ENCODE measurements at regions not wholly inside any gene's neighbourhood (a gene's known extent, or its start where the extent isn't known, plus 50 kb on each side); places are given as distances from the start of the nearest gene placed in this dataset.
A peak's percentile ranks its signal among the peaks of the same experiment; 100 is the strongest.

DNA sequence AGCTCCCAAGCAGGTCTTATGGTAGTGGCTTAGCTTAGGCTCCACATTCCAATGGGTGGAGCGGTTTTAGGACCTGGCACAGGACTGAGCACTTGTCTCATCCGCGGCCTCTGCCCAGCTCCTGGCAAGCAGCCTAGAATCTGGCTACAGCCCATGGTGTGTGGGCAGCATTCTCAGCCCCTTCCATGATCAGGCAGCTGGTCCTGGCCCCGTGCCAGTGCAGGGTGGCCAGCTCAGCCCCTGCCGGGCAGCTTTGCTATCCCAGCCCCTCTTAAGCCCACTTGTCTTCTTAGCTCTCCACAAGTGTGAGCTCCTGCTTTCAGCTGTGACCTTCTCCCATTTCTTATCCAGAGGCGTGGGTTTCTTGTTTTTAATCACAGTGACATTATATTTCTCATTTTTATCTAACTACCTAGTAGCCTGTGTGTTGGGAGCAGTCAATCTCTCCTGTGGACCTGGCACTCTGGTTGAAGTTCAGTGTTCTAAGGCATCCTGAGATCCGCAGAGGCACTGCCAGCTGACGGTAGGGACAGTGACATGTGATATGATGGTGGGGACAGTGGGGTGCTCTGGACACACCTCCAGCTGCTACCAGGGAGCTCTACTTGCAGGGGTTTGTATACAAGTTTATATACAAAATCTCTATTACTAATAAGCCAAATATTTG, 84.5 kb upstream of the PRNP start:
- DNase-seq (ENCODE audit: low read depth): peak; percentile 99

DNA sequence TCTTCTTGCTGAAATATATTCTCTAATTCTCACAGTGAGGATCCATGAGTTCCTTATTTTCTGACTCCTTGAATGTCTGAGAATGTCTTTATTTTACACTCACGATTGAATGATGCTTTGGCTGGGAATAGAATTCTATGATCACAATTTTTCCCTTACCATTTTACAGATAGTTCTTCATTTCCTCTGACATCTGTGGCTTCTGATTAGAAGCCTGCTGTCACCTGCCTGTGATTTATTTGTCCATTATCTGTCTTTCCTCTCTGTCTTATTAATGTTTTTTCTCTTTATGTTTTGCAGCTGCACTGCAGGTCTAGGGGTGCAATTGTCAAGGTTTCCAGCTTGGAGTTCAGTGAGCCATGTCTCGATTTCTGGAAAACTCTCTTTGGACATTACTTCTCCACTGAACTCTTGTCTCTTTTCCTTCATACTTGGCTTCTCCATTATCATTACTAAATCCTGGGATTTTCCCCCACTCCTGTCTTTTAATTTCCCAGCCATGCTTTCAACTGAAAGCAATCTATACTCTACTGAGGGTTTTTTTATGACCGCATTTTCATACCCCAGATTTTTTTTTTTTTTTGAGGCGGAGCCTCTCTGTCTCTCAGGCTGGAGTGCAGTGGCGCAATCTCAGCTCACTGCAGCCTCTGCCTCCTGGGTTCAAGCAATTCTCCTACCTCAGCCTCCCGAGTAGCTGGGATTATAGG, 85.8 kb upstream of the PRNP start:
- DNase-seq (ENCODE audit: low read depth): no peak

DNA sequence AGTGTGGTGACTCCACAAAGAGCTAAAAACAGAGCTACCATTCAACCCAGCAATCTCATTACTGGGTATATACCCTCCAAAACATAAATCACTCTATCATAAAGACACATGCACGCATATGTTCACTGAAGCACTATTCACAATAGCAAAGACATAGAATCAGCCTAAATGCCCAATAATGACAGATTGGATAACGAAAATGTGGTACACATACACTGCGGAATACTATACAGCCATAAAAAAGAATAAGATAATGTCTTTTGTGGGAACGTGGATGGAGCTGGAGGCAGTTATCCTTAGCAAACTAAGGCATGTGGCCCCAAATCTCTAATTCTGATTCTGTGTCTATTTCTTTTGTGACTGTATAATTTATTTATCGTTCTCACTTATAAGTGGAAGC, 89.0 kb upstream of the PRNP start:
- DNase-seq (ENCODE audit: low read depth): no peak

DNA sequence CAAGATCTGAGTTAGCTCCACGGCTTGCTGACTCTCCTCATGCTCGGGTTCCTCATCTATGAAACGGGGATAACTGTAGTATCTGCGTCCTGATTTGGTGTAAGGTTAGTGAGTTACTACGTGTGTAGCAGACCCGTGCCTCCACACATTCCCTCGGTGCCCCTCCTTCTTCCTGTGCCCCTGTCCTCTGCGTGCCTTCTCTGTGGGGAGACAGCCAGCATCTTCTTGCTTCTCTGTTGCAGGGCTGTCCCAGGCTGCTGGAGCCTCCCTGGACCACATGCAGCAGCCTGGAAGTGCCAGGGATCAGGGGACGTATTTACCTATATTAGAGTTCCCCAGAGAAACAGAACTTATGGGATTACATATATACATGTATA, 93.1 kb upstream of the PRNP start:
- DNase-seq (ENCODE audit: low read depth): no peak

DNA sequence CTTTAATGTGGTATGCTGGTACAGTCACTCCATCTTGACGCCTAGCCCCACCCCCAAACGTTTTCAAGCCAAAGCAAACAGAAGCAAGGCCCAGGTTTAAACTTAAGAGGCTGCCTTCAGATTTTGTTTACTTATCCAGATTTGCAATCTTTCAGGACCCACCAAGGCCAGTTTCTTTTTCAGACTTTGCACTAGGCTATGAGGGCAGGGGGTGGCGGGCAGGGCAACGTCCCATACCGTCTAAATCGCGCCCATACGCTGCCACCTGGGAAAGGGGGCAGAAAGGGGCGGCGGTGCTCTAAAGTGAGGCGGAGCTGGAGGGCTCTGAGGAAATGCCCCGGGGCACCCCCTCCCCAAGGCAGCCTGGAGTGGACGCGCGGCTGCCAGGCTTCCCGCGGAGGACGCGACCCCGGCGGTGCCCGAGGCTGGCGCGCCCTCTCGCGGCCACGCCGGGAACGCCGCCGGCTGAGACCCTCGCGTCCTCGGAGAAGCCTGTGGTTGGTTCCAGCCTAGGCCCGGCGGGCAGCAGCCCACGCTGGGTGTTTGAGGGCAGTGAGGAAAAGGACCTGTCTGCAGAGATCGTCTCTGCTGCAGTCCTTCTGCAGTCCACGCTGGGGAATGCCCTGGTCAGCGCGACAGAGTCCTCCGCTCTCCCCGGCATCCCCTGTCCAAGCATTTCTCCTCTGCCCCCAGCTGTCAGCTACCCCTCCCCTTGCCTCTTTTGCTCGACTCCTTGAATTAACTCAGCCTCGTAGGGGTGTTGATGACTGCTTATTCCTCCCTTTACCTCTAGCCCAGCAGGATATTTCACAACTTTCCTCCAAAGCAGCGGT, 93.7 kb upstream of the PRNP start:
- DNase-seq (ENCODE audit: low read depth): peak; percentile 43

DNA sequence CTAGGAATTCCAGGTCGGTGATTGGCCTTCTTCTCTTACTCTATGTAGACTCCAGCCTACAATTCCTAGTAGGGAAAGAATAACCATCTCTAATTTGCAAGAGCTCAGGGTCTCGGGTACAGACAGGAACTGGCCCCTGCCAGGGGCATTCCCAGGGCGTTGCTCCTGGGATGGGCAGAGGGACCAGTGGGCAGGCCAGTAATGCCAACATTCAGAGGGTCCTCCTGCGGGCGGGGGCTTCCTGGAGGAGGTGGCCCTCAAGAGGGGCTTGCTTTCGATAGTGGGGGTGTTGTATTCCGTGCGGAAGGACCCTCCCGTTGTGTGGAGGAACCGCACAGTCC, 94.3 kb upstream of the PRNP start:
- DNase-seq (ENCODE audit: low read depth): no peak

DNA sequence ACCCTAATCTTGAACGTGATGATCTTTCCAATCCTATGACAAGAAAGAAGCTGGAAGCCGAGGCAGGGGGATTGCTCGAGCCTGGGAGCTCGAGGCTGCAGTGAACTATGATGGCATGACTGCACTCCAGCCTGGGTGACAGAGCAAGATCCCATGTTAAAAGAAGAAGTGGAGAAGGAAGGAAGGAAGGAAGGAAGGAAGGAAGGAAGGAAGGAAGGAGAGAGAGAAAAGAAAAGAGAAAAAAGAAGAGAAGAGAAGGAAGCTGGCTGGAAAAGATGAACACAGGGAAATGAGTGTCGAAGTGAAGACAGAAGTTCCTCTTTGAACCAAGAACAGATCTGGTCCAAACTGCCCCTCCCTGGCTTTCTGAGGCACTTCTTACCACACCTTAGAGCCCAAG, 100.5 kb upstream of the PRNP start:
- no peak for DNase-seq (ENCODE audit: low read depth)

DNA sequence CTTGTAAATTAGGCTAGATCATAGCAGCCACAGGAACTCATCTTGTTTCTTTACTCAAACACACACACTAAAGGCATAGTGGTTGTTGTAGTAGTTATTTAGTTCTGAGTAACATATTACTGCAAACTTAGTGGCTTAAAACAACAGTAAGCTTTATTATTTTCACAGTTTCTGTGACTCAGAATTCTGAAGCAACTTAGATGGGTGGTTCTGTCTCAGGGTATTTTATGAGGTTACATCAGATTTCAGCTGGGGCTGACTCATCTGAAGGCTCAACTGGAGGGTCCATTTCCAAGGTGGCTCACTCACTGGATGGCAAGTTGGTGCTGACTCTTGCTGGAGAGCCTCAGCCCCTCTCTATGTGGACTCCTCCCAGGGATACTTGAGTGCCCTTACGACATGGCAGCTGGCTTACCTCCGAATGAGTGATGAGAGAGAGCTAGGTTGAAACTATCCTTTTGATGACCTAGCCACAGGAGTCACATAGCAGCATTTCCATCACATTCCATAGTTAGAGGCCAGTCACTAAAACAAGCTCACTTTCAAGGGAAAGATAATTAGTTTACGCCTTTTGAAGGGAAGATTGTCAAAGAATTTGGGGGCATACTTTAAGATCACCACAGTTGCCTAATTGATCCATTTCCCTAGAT, 101.0 kb upstream of the PRNP start:
- no peak for DNase-seq (ENCODE audit: low read depth)

DNA sequence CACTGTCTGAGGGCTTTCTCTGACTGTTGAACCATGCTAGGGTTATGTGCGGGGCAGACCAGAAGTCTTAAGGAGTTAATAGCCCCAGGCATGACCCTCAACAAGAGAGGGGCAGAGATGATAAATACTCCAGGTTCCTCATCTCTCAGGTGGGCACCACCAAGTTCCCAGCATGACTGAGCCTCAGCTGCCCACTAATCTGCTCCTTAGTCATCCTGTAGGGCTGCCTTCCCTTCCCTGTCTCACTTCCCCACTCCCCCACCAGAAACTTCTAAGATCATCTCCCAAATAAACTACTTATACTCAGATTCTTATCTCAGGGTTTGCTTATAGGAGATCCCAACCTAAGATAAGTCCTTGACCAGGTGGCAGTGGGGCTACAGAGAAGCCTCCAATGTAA, 101.7 kb upstream of the PRNP start:
- DNase-seq (ENCODE audit: low read depth): no peak

DNA sequence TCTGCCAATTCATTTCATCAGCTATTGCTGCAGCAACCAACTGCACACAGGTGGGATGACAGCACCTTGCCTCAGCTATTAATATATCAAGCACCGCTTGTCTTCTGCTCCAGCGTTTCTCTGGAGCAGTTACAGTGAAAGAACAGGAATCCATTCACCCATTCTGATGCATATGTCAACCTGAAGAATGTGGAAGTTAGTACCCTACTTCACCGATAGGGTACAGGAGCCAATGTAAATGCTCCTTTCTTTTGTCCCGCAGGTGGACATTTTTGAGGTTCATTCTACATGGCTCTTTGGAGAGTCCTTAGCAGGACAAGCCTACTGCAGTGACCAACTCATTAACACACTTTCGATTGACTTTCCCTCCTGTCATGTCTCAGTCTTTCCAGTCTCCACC, 104.4 kb upstream of the PRNP start:
- no peak for DNase-seq (ENCODE audit: low read depth)

DNA sequence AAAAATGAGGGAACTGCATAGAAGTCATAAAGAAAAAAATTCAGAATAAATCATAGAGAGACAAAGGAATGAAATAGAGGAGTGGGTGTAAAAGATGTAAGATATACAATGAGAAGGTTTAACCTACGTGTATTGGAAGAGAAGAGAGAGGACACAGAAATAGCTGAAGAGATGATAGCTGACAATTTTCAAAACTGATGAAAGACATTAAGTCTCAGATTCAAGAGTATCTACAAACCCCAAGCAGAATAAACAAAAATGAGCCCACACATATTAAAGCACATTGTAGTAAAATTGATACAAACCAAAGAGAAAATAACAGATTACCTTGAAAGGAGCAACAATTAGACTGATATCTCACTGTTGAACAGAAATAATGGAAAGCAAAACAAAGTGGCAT, 107.9 kb upstream of the PRNP start:
- no peak for DNase-seq (ENCODE audit: low read depth)

DNA sequence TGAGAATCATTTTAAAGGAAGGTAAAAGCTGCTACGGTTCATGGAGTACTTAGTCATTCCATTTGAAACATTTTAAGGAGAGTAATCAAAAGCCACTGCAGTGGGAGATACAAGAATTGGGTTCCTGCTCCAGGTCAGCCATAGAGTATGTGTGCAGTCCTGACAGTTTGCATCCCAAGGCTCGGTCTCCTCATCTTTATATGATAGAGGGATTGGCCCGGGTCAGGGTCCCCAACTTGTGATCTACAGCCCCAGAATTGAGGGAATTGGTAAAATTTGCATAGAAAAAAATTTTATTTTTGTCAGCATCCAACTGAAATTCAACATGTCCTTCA, 111.9 kb upstream of the PRNP start:
- DNase-seq (ENCODE audit: low read depth): no peak

DNA sequence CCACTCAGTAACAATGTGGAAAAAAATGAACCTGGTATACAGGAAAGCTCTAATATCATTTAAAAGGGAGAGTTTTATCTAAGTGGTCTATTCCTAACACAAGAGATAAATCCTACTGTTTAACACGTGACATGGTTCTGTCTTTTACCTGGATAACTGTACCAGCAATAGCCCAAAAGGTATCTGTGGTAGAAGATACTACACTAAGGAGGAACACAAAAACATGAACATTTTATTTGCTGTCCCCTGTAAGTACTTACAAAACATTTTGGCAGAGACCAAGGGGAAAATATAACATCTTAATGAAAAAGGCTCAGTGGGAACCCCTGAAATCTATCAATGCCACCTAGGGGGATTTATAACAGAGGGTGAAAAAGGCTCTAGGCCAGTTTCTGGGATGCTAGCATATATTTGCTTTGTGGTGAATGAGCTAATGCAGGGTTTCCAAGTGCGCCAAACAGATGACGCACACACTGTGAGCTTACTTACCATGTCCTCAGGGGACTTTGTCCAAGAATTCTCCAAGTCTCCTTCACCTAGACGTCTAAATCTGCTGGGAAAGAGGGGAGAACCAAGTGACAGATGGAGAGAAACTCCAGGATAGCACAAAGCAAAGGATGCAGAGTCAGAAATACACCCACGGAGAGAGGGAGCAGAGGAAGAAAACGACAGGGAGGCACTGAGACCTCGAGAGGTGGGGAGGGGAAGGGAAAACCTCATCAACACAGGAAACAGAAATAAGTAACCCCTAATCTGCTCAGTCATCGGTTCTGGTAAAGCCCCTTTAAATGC, 112.5 kb upstream of the PRNP start:
- DNase-seq (ENCODE audit: low read depth): peak; percentile 45

DNA sequence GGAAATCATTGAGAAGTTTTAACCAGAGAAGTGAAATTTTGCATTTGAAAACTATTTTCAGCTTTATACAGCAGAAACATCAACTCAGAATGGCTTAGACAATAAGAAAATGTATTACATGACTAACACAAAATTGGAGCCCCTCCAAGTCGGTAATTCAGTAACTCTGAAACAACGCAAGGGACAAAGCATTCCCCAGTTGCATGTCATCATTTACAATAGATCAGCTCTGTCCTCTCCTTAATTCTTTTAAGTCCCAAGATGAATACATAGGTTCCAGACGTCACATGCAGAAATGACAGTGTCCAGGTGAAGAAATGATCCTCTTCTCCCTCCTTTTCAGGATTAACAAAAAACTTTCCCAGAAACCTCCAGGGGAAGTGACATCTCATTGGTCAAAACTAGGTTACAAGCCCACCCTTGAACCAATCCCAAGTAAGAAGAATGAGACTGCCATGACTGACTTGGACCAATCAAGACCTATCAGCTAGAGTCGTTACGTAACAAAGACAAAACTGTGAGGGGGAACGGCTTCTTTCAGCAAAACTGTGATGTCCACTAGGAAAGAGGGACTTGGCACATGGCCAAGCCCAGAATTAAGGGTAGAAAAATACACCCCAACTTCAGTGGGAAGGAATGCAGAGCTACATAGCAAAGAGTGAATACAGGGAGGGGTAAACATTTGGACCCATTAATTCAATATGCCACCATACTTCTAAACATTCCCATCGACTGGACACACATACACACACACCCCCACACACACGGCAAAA, 114.3 kb upstream of the PRNP start:
- no peak for DNase-seq (ENCODE audit: low read depth)

DNA sequence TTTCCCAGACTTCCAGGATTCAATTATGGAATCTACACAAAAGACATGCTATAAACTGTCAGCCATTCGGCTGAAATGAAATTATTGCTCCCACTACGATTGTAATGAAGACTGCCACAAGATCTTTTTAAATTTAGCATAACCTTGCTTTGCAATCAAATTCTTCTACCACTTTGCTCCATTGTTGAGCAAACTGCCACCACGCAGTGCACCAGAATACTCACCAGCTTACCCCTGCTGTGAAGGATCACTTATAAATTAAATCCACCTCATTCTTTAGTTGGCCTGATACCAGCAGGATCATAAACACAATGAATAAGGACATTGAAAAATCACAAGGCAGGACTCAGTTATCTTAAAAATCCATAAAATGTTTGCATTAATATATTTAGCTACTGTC, 116.4 kb upstream of the PRNP start:
- DNase-seq (ENCODE audit: low read depth): no peak

DNA sequence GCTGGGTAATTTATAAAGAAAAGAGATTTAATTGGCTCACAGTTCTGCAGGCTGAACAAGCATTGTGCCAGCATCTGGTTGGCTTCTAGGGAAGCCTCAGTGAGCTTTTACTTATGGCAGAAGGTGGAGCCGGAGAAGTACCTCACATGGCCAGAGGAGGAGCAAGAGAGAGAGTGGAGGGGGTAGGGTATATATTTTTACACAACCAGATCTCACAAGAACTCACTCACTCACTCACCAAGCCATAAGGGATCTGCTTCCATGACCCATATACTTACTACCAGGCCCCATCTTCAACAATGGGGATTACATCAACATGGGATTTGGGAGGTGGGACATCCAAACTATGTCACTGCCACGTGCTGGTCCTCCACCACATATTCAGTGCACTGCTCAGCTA, 117.2 kb upstream of the PRNP start:
- no peak for DNase-seq (ENCODE audit: low read depth)

DNA sequence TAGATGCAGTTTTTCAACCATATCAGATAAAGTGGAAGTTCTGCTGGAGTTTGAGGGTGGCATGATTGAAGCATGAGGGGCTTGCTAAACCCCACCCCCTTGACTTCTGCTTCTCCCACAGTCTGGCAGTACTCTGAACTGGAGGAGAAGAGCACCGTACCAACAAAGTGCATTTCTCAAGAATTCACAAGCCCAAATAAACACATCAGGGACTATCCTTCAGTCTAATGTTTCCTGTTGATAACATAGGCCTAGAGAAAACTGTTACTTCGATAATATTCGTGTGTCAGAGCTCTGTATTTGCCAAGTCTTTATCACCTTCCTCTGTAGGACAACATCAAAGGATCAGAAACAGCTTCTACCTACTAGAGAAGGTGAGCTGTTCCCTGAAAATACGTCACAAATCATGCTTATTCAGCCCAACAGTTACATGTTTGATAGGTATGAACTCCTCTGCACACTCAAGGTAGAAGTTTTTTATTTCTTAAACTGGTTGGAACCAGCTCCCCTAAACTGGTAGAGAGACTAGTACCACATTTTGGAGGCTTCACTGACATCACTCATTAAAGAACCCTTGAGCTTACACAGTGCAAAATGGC, 117.8 kb upstream of the PRNP start:
- DNase-seq (ENCODE audit: low read depth): no peak

DNA sequence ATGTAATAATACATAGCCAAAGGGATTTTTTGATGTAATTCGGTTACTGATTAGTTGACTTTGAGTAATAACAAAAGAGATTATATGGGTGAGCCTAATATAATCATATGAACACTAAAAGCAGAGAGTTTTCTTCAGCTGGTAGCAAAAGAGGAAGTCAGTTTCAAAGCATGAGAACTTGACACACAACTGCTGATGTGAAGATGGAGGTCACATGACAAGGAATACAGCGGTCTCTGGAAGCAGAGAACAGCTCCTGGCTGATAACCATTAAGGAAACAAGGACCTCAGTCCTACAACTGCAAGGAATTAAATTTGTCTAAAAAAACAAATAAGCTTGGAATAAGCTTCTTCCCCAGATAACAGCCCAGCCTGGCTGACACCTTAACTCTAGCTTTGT, 119.1 kb upstream of the PRNP start:
- DNase-seq (ENCODE audit: low read depth): no peak

DNA sequence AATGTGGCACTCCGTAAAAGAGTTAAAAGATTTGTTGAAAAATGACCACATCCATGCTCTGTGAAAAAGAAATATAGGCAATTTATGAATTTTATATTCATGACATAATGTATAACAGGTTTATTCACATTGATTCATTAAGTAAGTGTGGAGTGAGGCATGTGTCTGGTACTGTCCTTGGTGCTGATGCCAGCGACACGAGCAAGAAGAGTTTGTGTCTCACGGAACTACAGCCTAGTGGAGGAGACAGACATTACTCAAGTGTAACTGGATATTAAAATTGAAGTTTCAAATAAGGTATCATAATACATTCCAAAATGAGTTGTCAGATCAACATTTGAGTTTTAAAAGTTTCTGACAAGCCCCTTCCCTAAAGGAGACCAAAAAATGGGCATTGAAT, 122.7 kb upstream of the PRNP start:
- DNase-seq (ENCODE audit: low read depth): peak; percentile 81

DNA sequence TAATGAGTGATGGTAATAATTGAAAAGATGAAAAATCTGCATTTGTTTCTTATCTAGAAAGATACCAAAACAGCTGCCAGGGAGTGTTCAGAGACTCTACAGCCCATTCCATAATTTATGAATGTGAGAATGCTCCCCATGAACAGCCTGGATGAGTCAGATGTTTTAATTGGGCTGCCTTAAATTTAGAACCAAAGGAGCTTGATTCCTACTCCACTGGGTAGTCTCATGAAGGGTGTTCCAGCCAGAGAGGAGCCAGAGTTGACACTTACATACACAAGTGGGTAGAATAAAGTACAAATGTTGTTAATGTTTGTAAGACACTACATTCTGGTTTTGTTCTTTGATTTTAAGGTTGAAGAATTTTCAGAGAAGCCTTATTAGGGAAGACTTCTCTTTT, 123.2 kb upstream of the PRNP start:
- peak; percentile 34 for DNase-seq (ENCODE audit: low read depth)
